ENCODE measurements at regions not wholly inside any gene's neighbourhood (a gene's known extent, or its start where the extent isn't known, plus 50 kb on each side); places are given as distances from the start of the nearest gene placed in this dataset. TPM values are rescaled to one million over a fixed set of nuclear protein-coding genes. Genes with fewer than 3 reads are reported as not detected.

DNA sequence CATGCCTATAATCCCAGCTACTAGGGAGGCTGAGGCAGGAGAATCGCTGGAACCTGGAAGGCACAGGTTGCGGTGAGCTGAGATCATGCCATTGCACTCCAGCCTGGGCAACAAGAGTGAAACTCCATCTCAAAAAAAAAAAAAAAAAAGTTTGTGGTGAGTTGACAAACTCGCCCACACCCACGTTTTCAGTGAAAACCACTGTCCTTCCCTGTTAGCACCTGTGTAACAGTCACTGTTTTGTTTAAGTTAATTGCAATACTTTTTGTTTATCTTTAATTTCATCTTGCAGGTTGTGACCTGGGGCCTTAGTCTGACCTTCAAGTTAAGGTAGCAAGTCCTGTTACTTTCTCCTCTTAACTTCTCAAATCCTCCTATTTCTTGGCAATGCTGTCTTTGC, 65.5 kb upstream of the SKOR2 start:
- Histone ChIP-seq H3K79me2 (ENCODE audit: insufficient read depth, low read length) (no peaks in the 10 kb centered on the region), H3K4me3 (ENCODE audit: insufficient read depth, low read depth, low read length) (no peak overlapping the region), H3K36me3 (ENCODE audit: insufficient read depth, low read length) (no peaks in the 10 kb centered on the region), H3K4me1 (ENCODE audit: insufficient read depth, low read length) (no peaks in the 10 kb centered on the region), H3K9me3 (ENCODE audit: insufficient read depth, low read depth, low read length) (no peaks in the 10 kb centered on the region), H4K20me1 (ENCODE audit: insufficient read depth, low read length) (no peaks in the 10 kb centered on the region), H3K27me3 (ENCODE audit: insufficient read depth, low read length) (no peaks in the 10 kb centered on the region), H3K4me2 (ENCODE audit: low read length) (no peak overlapping the region), H3K9ac (ENCODE audit: low read length) (no peak overlapping the region), H2AFZ (ENCODE audit: low read depth, low read length) (no peak overlapping the region), H3K27ac (ENCODE audit: low read depth, low read length) (no peak overlapping the region)
- Mint-ChIP-seq H3K9me3 (ENCODE audit: unreplicated experiment) (peaks cover 5% of the 10 kb centered on the region), H3K36me3 (ENCODE audit: low read depth, unreplicated experiment) (no peaks in the 10 kb centered on the region), H3K27ac (ENCODE audit: unreplicated experiment) (no peak overlapping the region), H3K4me1 (ENCODE audit: low read depth, unreplicated experiment) (peaks cover 4% of the 10 kb centered on the region), H3K27me3 (ENCODE audit: low read depth, unreplicated experiment) (peaks cover 45% of the 10 kb centered on the region), H3K4me3 (ENCODE audit: unreplicated experiment) (no peak overlapping the region)
- DNase-seq (ENCODE audit: low read depth) (no peak), FAIRE-seq (no peak)
- TF ChIP-seq EZH2 (IDR thresholded peaks at IDR 0.05; ENCODE audit: insufficient read depth, low read length) (no peak), CTCF (IDR thresholded peaks at IDR 0.05; ENCODE audit: insufficient read depth, low read depth, low read length) (no peak)

DNA sequence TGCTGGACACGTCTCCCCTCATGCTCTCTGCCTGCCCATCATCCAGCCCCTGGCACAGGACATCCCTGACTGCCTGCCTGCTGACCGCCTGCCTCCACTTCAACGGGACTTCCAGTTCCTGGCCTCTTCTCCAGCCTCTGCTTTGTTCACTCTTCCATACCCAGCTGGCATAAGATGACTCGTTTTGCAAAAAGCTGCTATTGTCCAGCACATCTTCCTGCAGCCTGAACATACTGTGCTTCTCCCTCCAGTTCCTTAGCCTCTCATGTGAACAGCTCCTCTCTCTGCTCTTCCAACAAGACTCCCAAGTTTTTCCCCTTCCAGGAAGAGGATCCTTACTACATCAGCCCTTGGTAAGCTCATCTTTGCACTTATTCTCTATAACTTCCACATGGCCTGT, 62.4 kb upstream of the SKOR2 start:
- no peak overlapping the region for H3K9ac ChIP-seq (ENCODE audit: low read length)
- FAIRE-seq, result no peak
- H3K4me1 Mint-ChIP-seq (ENCODE audit: low read depth, unreplicated experiment), result peaks cover 4% of the 10 kb centered on the region
- H3K27ac Mint-ChIP-seq (ENCODE audit: unreplicated experiment), result no peak overlapping the region
- H3K4me2 ChIP-seq (ENCODE audit: low read length), result no peak overlapping the region
- no peak overlapping the region for H3K4me3 Mint-ChIP-seq (ENCODE audit: unreplicated experiment)
- H3K79me2 ChIP-seq (ENCODE audit: insufficient read depth, low read length), result no peaks in the 10 kb centered on the region
- H3K36me3 ChIP-seq (ENCODE audit: insufficient read depth, low read length), result no peaks in the 10 kb centered on the region
- H3K4me1 ChIP-seq (ENCODE audit: insufficient read depth, low read length), result no peaks in the 10 kb centered on the region
- H3K27ac ChIP-seq (ENCODE audit: low read depth, low read length), result no peak overlapping the region
- no peaks in the 10 kb centered on the region for H3K36me3 Mint-ChIP-seq (ENCODE audit: low read depth, unreplicated experiment)
- H3K9me3 Mint-ChIP-seq (ENCODE audit: unreplicated experiment), result peaks cover 10% of the 10 kb centered on the region
- no peaks in the 10 kb centered on the region for H3K27me3 ChIP-seq (ENCODE audit: insufficient read depth, low read length)
- H2AFZ ChIP-seq (ENCODE audit: low read depth, low read length), result no peak overlapping the region
- peaks cover 47% of the 10 kb centered on the region for H3K27me3 Mint-ChIP-seq (ENCODE audit: low read depth, unreplicated experiment)
- no peaks in the 10 kb centered on the region for H3K9me3 ChIP-seq (ENCODE audit: insufficient read depth, low read depth, low read length)
- DNase-seq (ENCODE audit: low read depth), result no peak
- TF ChIP-seq CTCF (IDR thresholded peaks at IDR 0.05; ENCODE audit: insufficient read depth, low read depth, low read length) (no peak), EZH2 (IDR thresholded peaks at IDR 0.05; ENCODE audit: insufficient read depth, low read length) (no peak)
- H3K4me3 ChIP-seq (ENCODE audit: insufficient read depth, low read depth, low read length), result no peak overlapping the region
- no peaks in the 10 kb centered on the region for H4K20me1 ChIP-seq (ENCODE audit: insufficient read depth, low read length)

- peaks cover 7% of the 10 kb centered on the region for H3K9me3 Mint-ChIP-seq (ENCODE audit: unreplicated experiment)
- H3K27me3 Mint-ChIP-seq (ENCODE audit: low read depth, unreplicated experiment), result peaks cover 46% of the 10 kb centered on the region
- H3K4me3 ChIP-seq (ENCODE audit: insufficient read depth, low read depth, low read length), result no peak overlapping the region
- no peaks in the 10 kb centered on the region for H4K20me1 ChIP-seq (ENCODE audit: insufficient read depth, low read length)
- H3K27ac Mint-ChIP-seq (ENCODE audit: unreplicated experiment), result no peak overlapping the region
- no peak overlapping the region for H3K27ac ChIP-seq (ENCODE audit: low read depth, low read length)
- H3K36me3 Mint-ChIP-seq (ENCODE audit: low read depth, unreplicated experiment), result no peaks in the 10 kb centered on the region
- TF ChIP-seq CTCF (IDR thresholded peaks at IDR 0.05; ENCODE audit: insufficient read depth, low read depth, low read length), result no peak
- TF ChIP-seq EZH2 (IDR thresholded peaks at IDR 0.05; ENCODE audit: insufficient read depth, low read length), result no peak
- no peak overlapping the region for H3K4me3 Mint-ChIP-seq (ENCODE audit: unreplicated experiment)
- no peak overlapping the region for H3K4me2 ChIP-seq (ENCODE audit: low read length)
- H3K36me3 ChIP-seq (ENCODE audit: insufficient read depth, low read length), result no peaks in the 10 kb centered on the region
- no peak overlapping the region for H3K9ac ChIP-seq (ENCODE audit: low read length)
- H3K9me3 ChIP-seq (ENCODE audit: insufficient read depth, low read depth, low read length), result no peaks in the 10 kb centered on the region
- H3K79me2 ChIP-seq (ENCODE audit: insufficient read depth, low read length), result no peaks in the 10 kb centered on the region
- H3K4me1 Mint-ChIP-seq (ENCODE audit: low read depth, unreplicated experiment), result peaks cover 4% of the 10 kb centered on the region
- no peaks in the 10 kb centered on the region for H3K27me3 ChIP-seq (ENCODE audit: insufficient read depth, low read length)
- no peaks in the 10 kb centered on the region for H3K4me1 ChIP-seq (ENCODE audit: insufficient read depth, low read length)
- H2AFZ ChIP-seq (ENCODE audit: low read depth, low read length), result no peak overlapping the region
- FAIRE-seq, result no peak
- DNase-seq (ENCODE audit: low read depth), result no peak
These were observed 60.1 kb upstream of the SKOR2 start for GRCh38 chr18:47311585-47311984.

Small RNAs in the stretch of these regions (microRNA-seq; reads per million reads assigned to microRNA genes)
- not detected for gene MIR4527

All from astrocyte (in vitro differentiated cells and primary cell).